ENCODE measurements at regions not wholly inside any gene's neighbourhood (a gene's known extent, or its start where the extent isn't known, plus 50 kb on each side); places are given as distances from the start of the nearest gene placed in this dataset.
"Not testable (repeated sequence)": the region's sequence is repeated elsewhere in the genome, so short reads cannot be mapped to it uniquely, and the experiment has no call there.

DNA sequence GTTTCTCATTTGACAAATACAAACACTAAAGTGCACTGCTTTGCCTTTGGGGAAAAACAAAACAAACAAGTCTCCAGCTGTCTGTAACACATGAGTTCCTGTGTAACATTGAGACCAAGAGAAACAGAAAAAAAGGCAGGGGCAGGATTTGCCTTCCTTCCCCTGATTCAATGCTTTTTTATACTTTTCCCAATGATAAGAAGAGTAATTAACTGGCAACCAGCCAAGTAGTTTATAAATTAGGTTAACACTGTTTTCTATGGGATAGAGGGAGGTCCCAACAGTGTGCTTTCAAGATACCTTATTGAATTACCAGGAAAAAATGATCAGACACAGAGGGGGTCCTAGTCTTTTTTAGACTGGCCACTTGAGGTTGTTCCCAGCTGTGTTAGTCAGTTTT lies 346.8 kb downstream of the TRIM36 start:
- no peak for DNase-seq (ENCODE audit: low spot score)

DNA sequence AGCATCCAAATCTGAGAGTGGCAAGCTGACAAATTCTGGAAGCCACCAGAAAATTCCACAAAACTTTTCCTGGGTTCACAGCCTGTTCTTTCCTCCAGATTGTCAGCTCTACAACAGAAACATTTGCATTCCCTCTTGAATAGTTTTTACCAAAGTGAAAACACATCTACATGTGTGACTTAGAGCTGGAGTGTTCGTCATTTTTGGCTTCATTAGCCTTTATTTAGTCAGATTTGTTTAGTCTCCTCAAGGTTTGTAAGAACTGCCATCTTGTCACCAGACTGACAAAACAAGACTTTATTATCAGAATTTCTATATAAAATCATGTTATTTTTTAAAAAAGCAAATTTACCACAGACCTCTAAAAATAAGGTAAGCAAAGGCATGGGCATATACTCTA lies 347.3 kb downstream of the TRIM36 start:
- no peak for DNase-seq (ENCODE audit: low spot score)

GRCh38 chr5:114790403-114790792 lies 379.3 kb downstream of the TRIM36 start:
- DNase-seq (ENCODE audit: low spot score) = no peak

DNA sequence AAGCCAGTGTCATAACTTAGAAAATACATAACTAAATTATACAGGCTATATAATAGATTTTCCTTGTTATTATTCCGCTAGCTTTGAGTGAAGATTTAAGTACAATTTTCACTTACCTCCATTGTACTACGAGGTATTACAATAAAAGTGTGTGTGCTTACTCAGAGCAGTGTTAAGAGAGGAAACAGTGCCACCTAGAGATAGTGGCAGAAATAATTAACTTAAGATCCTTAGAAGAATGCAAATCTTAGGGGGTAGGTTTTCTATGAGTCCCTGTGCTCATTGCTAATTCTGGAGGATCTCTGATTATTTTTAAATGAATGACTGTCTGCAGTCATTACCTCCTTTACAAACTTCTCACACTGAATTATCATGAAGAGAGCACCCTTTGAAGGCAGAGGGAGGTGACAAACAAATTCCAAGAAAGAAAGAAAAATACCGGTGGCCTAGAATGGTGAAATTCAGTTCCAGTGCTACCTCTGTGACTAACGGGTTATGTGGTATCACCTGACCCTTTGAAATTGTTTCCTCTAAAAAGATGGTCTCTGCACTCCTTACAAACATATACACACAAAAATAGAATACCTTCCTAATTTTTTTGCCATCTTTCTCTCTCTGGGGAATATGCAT lies 379.8 kb downstream of the TRIM36 start:
- DNase-seq (ENCODE audit: low spot score) = peak; percentile 61

GRCh38 chr5:114782869-114783268 lies 386.8 kb downstream of the TRIM36 start:
- DNase-seq (ENCODE audit: low spot score) = no peak

GRCh38 chr5:114782177-114782576 lies 387.5 kb downstream of the TRIM36 start:
- DNase-seq (ENCODE audit: low spot score) = no peak

DNA sequence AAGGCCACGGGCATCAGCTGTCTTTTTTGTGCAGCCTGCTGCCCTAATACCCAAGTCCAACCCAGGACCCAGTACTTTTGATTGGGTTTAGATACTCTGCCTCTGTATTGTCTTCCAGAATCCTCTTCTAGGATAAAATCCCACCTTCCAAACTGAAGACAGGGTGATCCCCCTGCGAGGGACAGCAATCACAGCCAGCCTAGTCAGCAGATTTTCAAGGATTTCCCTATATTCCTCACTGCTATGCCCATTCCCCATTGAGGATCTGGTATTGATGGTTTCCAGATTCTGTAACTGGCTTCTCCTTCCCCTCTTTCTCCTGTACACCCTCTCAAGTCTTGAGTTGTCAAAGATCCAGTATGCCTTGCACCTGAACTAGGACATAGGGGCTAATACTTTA lies 389.4 kb downstream of the TRIM36 start:
- DNase-seq (ENCODE audit: low spot score) = no peak

- DNase-seq (ENCODE audit: low spot score) = no peak
Measured at GRCh38 chr5:114744406-114744805, 382.5 kb downstream of the KCNN2 start.

- peak; percentile 5 for DNase-seq (ENCODE audit: low spot score)
Measured at GRCh38 chr5:114734238-114734637, 372.4 kb downstream of the KCNN2 start.

DNA sequence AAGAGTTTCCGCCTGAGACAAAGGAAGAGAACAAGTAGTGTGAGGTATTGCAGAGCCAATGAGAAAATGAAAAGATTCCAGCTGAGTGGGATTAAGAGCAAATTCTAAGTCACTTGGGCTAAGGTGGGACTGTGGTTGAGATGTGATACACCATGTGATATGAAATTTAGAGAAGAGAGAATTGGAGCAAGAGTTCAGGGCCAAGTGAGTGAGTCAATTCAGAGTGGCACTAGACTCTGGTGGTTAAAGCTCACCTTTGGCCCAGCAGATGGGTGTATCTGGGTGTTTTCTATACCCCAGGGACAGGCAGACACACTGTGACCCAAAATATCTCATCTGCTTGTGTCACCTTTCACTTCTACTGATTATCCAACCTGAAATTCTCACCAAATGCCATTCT lies 368.1 kb downstream of the KCNN2 start:
- DNase-seq (ENCODE audit: low spot score) = no peak

DNA sequence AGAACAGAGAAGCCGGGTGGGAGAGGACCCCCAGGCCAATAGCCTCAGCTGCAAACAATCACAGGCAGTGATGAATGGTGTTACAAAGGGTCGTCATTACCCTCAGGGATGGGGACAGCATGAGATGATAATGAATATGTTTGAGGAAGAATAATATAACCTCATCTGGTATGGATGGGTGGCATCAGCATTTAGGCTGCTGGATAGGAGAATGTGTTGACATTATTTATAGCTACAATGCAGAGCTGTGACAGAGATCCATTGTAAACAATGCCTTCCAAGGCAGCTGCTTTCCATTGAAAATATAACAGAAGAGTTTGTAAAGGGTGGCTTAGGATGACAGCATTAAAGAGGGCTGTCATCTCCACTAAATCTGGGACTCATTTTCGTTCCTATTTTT lies 365.5 kb downstream of the KCNN2 start:
- DNase-seq (ENCODE audit: low spot score) = no peak

DNA sequence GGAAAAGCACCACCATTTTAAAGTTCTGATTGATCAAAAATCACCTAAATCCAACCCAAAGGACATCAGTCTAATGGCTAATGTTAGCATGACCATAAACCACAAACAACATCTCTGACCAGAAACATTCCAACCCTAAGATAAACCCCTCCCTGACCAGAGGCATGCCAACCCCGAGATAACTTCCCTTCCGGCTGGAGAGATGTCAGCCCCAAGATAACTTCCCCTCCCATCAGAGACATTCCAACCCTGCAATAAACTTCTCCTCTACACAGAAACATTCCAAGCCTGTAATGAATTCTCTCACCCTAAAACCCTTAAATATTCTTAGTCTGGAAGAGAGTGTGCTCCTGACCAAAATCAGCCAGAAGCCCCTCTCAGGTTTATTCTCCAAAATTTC lies 364.3 kb downstream of the KCNN2 start:
- no peak for DNase-seq (ENCODE audit: low spot score)

DNA sequence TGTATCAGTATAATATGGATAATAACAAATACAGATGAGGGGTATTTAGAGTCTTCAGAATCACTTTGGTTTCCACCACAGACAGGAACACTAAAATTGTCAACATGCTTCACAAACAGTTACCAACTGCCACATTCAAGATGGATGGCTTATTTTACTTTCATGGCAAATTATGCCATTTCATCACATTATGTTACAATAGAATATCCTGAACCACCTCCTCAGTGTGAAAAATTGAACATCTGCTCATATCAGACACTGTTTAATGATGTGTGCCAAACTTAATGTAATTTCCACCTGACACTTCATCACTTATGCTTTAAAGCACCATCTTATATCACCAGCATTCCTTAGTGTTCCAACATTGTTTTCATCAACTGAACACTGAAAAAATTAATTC lies 357.4 kb downstream of the KCNN2 start:
- no peak for DNase-seq (ENCODE audit: low spot score)

GRCh38 chr5:114716955-114717354 lies 355.1 kb downstream of the KCNN2 start:
- DNase-seq (ENCODE audit: low spot score) = no peak

GRCh38 chr5:114704225-114704893 lies 342.5 kb downstream of the KCNN2 start:
- DNase-seq (ENCODE audit: low spot score) = not testable (repeated sequence)

DNA sequence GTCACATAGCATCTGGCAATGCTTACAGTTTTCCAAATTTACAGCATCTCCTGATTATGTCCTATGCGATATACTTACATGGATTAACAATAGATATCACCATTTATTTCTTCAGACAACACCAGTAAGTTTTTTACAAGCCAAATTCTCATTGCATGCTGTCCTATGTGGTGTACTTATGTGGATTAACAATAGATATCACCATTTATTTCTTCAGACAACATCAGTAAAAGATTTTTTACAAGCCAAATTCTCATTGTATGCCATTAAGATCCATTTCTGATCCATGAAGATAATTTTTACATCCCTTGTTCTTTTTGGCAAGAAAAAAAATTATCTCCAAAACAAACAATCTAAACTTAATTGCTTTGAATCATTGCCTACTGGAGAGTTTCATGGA lies 340.9 kb downstream of the KCNN2 start:
- DNase-seq (ENCODE audit: low spot score) = no peak

GRCh38 chr5:114702136-114702535 lies 340.3 kb downstream of the KCNN2 start:
- peak; percentile 51 for DNase-seq (ENCODE audit: low spot score)

DNA sequence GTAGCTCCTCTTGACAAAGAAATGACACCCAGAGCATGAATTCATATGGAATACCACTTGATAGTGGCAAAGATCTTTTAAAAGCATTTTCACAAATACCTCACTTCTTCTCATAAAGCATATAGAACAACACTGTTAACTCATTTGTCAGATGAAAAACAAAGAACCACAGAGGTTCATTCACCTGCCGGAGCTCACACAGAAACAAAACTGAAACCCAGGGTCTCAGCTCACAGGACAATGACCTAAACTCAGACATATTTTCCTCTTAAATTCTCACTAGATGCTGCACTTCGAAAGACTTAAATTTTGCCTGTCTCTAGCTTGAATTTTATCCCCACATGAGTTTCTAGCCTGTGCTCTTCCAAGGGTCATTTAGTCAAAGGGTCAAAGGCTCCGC lies 339.0 kb downstream of the KCNN2 start:
- no peak for DNase-seq (ENCODE audit: low spot score)

GRCh38 chr5:114695292-114695904 lies 333.5 kb downstream of the KCNN2 start:
- DNase-seq (ENCODE audit: low spot score) = no peak

DNA sequence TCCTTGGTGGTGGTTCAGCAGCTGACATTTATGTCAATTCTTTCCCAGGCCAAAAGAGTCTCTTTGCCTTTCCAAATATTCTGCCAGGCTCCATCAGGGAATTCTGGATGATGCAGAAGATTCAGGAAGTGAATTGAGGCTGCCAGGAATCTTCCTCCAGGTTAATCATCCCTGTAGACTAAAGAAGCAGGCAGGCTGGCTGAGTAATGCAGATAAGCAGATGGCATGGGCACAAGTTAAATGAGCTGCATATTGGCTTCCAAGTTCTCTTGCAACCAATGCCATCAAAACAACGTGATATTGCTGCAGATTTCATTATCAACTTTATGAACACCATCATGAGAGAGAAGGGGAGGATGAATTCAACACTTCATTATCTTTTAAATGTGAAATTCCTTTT lies 324.5 kb downstream of the KCNN2 start:
- no peak for DNase-seq (ENCODE audit: low spot score)

DNA sequence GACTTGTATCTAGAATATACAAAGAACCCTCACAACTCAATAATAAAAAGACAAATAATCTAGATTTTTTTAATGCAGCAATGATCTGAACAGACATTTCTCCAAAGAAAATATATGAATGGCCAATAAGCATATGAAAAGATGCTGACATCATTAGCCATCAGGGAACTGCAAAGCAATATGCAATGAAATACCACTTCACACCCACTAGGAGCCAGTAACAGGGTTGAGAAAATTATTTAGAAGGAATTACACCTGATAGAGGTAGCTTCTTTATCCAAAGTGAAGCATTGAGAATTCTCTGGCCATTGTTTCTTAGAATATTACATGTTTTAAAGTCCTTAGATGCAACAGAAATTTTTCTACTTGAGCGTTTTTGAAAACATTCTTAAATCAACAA lies 316.9 kb downstream of the KCNN2 start:
- no peak for DNase-seq (ENCODE audit: low spot score)

- DNase-seq (ENCODE audit: low spot score) = no peak
Measured at GRCh38 chr5:114665551-114665950, 303.7 kb downstream of the KCNN2 start.

GRCh38 chr5:114660791-114661190 lies 298.9 kb downstream of the KCNN2 start:
- no peak for DNase-seq (ENCODE audit: low spot score)

Measured in umbilical cord (tissue), 1 donor.